Neuronal stem cell (in vitro differentiated cells): ENCODE measurements at regions not wholly inside any gene's neighbourhood (a gene's known extent, or its start where the extent isn't known, plus 50 kb on each side); places are given as distances from the start of the nearest gene placed in this dataset.

Experiments used
- DNase-seq: peaks from one replicate; pipeline ENCODE4 v3.0.0-alpha.2; 2013; ENCODE audit warnings: low spot score
- H2AFZ ChIP-seq: one replicate; pipeline ENCODE4 v1.6.1; 2013; ENCODE audit warnings: mild to moderate bottlenecking, low read length, inconsistent platforms
- H2AK5ac ChIP-seq: 2 replicates; pipeline ENCODE4 v1.6.1; 2013; ENCODE audit warnings: low read depth, mild to moderate bottlenecking, inconsistent platforms, low read length, moderate library complexity, mixed read lengths
- H2BK120ac ChIP-seq: 2 replicates; pipeline ENCODE4 v1.6.1; 2013; ENCODE audit warnings: low read depth, mild to moderate bottlenecking, inconsistent platforms, low read length, moderate library complexity, mixed read lengths
- H2BK12ac ChIP-seq: one replicate; pipeline ENCODE4 v1.6.1; 2013; ENCODE audit warnings: low read length, inconsistent platforms
- H2BK15ac ChIP-seq: 2 replicates; pipeline ENCODE4 v1.6.1; 2013; ENCODE audit warnings: mild to moderate bottlenecking, low read length, inconsistent platforms, mixed read lengths
- H2BK5ac ChIP-seq: one replicate; pipeline ENCODE4 v1.6.1; 2013; ENCODE audit warnings: inconsistent platforms, mild to moderate bottlenecking, low read length, moderate library complexity
- H3K14ac ChIP-seq: one replicate; pipeline ENCODE4 v1.6.1; 2013; ENCODE audit warnings: low read length, inconsistent platforms
- H3K18ac ChIP-seq: 2 replicates; pipeline ENCODE4 v1.6.1; 2013; ENCODE audit warnings: low read length, inconsistent platforms
- H3K23ac ChIP-seq: 2 replicates; pipeline ENCODE4 v1.6.1; 2013; ENCODE audit warnings: low read depth, mild to moderate bottlenecking, mixed read lengths, low read length, inconsistent platforms; ENCODE audit not compliant: poor library complexity
- H3K27ac ChIP-seq: replicated peaks from 3 replicates; pipeline ENCODE4 v1.5.1; 2013; ENCODE audit warnings: low read length, inconsistent platforms
- H3K27me3 ChIP-seq, 3 experiments: 2 replicates each; pipeline ENCODE4 v1.6.1; 2013; ENCODE audit warnings: low read length in 3 of 3, mild to moderate bottlenecking in 2 of 3, inconsistent platforms in 1 of 3, low read depth in 1 of 3, mixed read lengths in 1 of 3, moderate library complexity in 1 of 3; ENCODE audit not compliant: control insufficient read depth in 3 of 3, insufficient read depth in 3 of 3
- H3K36me3 ChIP-seq, 2 donors: replicated peaks in 1 of 2; 2 replicates each; pipeline ENCODE4 v1.6.1; 2013; ENCODE audit warnings: low read length in 2 of 2; ENCODE audit not compliant: control insufficient read depth in 2 of 2, insufficient read depth in 2 of 2
- H3K4ac ChIP-seq: 2 replicates; pipeline ENCODE4 v1.6.1; 2013; ENCODE audit warnings: inconsistent platforms, mild to moderate bottlenecking, low read length, moderate library complexity
- H3K4me1 ChIP-seq, 2 donors: 1 replicate in 1 of 2; 2 replicates in 1 of 2; pipeline ENCODE4 v1.6.1; 2013; ENCODE audit warnings: low read length in 2 of 2, low read depth in 1 of 2; ENCODE audit not compliant: control insufficient read depth in 2 of 2, insufficient read depth in 1 of 2
- H3K4me2 ChIP-seq: one replicate; pipeline ENCODE4 v1.6.1; 2013; ENCODE audit warnings: mild to moderate bottlenecking, low read length, inconsistent platforms; ENCODE audit not compliant: insufficient read depth, poor library complexity, severe bottlenecking
- H3K4me3 ChIP-seq, 2 donors: 2 replicates each; pipeline ENCODE4 v1.5.1; 2013; ENCODE audit warnings: low read length in 2 of 2, mild to moderate bottlenecking in 2 of 2, inconsistent platforms in 1 of 2, moderate library complexity in 1 of 2
- H3K79me1 ChIP-seq: one replicate; pipeline ENCODE4 v1.6.1; 2013; ENCODE audit warnings: low read depth, mild to moderate bottlenecking, inconsistent platforms, low read length, moderate library complexity
- H3K9ac ChIP-seq: one replicate; pipeline ENCODE4 v1.6.1; 2013; ENCODE audit warnings: mild to moderate bottlenecking, low read depth, low read length, inconsistent platforms; ENCODE audit not compliant: poor library complexity
- H3K9me3 ChIP-seq, 2 donors: replicated peaks in 1 of 2; 2 replicates each; pipeline versions ENCODE3 to v1.6.1; 2013; ENCODE audit warnings: low read length in 2 of 2, mild to moderate bottlenecking in 2 of 2, inconsistent platforms in 1 of 2, low read depth in 1 of 2, mixed read lengths in 1 of 2, moderate library complexity in 1 of 2; ENCODE audit not compliant: control insufficient read depth in 2 of 2, insufficient read depth in 1 of 2
- H4K8ac ChIP-seq: one replicate; pipeline ENCODE4 v1.6.1; 2013; ENCODE audit warnings: low read depth, mild to moderate bottlenecking, inconsistent platforms, low read length, moderate library complexity
- H4K91ac ChIP-seq: one replicate; pipeline ENCODE4 v1.6.1; 2013; ENCODE audit warnings: low read length, low read depth, mild to moderate bottlenecking, inconsistent platforms; ENCODE audit not compliant: poor library complexity
- WGBS, 2 donors: extraction: QIAGEN DNeasy Blood & Tissue Kit; methylation state at CpG; one replicate each; pipeline ENCODE4 v1.1.7; 2013; ENCODE audit warnings: missing lambda C conversion rate in 2 of 2, mixed read lengths in 1 of 2; ENCODE audit not compliant: insufficient read length in 2 of 2, insufficient replicate concordance in 1 of 2; ENCODE audit errors: extremely low coverage in 2 of 2; 5-methylcytosine and 5-hydroxymethylcytosine counted together

GRCh38 chr3:80767604-80768003, 993.8 kb downstream of the GBE1 start:
- H3K79me1 ChIP-seq = no peaks in the 10 kb centered on the region
- H3K14ac ChIP-seq = no peak overlapping the region
- no peak overlapping the region for H3K23ac ChIP-seq
- H2BK15ac ChIP-seq = no peak overlapping the region
- no peak overlapping the region for H3K18ac ChIP-seq
- no peak overlapping the region for H4K91ac ChIP-seq
- H3K27ac ChIP-seq = no peak overlapping the region
- no peaks in the 10 kb centered on the region for H3K36me3 ChIP-seq
- H3K4me3 ChIP-seq = no peak overlapping the region
- H3K4me2 ChIP-seq = no peak overlapping the region
- H2BK12ac ChIP-seq = no peak overlapping the region
- H2BK120ac ChIP-seq = no peak overlapping the region
- no peak overlapping the region for H3K4ac ChIP-seq
- no peak overlapping the region for H2AK5ac ChIP-seq
- no peaks in the 10 kb centered on the region for H3K9me3 ChIP-seq
- H3K4me1 ChIP-seq = no peaks in the 10 kb centered on the region
- no peak for DNase-seq
- H2AFZ ChIP-seq = no peak overlapping the region
- WGBS, 2 donors = no CpG with 5 or more reads among the region's 4 CpGs
- no peak overlapping the region for H3K9ac ChIP-seq
- no peaks in the 10 kb centered on the region for H3K27me3 ChIP-seq
- H2BK5ac ChIP-seq = no peak overlapping the region
- no peak overlapping the region for H4K8ac ChIP-seq

- WGBS, 2 donors = no CpG with 5 or more reads among the region's 8 CpGs
Measured at GRCh38 chr3:80754969-80755368, 987.2 kb upstream of the ROBO1 start.

GRCh38 chr3:80753021-80753420, 985.2 kb upstream of the ROBO1 start:
- Histone ChIP-seq H3K4ac (no peak overlapping the region), H3K4me2 (no peak overlapping the region), H3K79me1 (no peaks in the 10 kb centered on the region), H3K36me3 (no peaks in the 10 kb centered on the region), H3K27ac (no peak overlapping the region), H3K18ac (no peak overlapping the region), H3K4me1 (no peaks in the 10 kb centered on the region), H4K8ac (no peak overlapping the region), H3K9ac (no peak overlapping the region), H2BK15ac (no peak overlapping the region), H3K14ac (no peak overlapping the region), H3K23ac (no peak overlapping the region), H3K27me3 (no peaks in the 10 kb centered on the region), H2AK5ac (no peak overlapping the region), H3K4me3 (no peak overlapping the region), H4K91ac (no peak overlapping the region), H2BK120ac (no peak overlapping the region), H3K9me3 (no peaks in the 10 kb centered on the region), H2BK5ac (no peak overlapping the region), H2AFZ (no peak overlapping the region), H2BK12ac (no peak overlapping the region)
- WGBS, 2 donors = no CpG with 5 or more reads among the region's 4 CpGs
- DNase-seq = no peak

More at GRCh38 chr3:80754969-80755368, 987.2 kb upstream of the ROBO1 start:
- Histone ChIP-seq H3K18ac (no peak overlapping the region), H3K9ac (no peak overlapping the region), H3K14ac (no peak overlapping the region), H2AK5ac (no peak overlapping the region), H2BK5ac (no peak overlapping the region), H4K91ac (no peak overlapping the region), H3K27ac (no peak overlapping the region), H4K8ac (no peak overlapping the region), H3K4me2 (no peak overlapping the region), H3K23ac (no peak overlapping the region), H2AFZ (no peak overlapping the region), H3K9me3 (no peaks in the 10 kb centered on the region), H3K79me1 (no peaks in the 10 kb centered on the region), H3K4me3 (no peak overlapping the region), H2BK15ac (no peak overlapping the region), H3K27me3 (no peaks in the 10 kb centered on the region), H2BK12ac (no peak overlapping the region), H3K4ac (no peak overlapping the region), H3K36me3 (no peaks in the 10 kb centered on the region), H3K4me1 (no peaks in the 10 kb centered on the region), H2BK120ac (no peak overlapping the region)
- DNase-seq = no peak

GRCh38 chr3:80750637-80751036, 982.8 kb upstream of the ROBO1 start:
- no peak overlapping the region for H3K27ac ChIP-seq
- H3K18ac ChIP-seq = no peak overlapping the region
- no peak overlapping the region for H2BK5ac ChIP-seq
- no peak overlapping the region for H2AFZ ChIP-seq
- no peak overlapping the region for H3K4me3 ChIP-seq
- H2BK120ac ChIP-seq = no peak overlapping the region
- no CpG with 5 or more reads among the region's 4 CpGs for WGBS, 2 donors
- no peak overlapping the region for H3K14ac ChIP-seq
- H3K4me1 ChIP-seq = no peaks in the 10 kb centered on the region
- H3K4me2 ChIP-seq = no peak overlapping the region
- no peak overlapping the region for H2BK12ac ChIP-seq
- no peaks in the 10 kb centered on the region for H3K36me3 ChIP-seq
- no peak overlapping the region for H3K9ac ChIP-seq
- no peak overlapping the region for H4K8ac ChIP-seq
- H3K4ac ChIP-seq = no peak overlapping the region
- H4K91ac ChIP-seq = no peak overlapping the region
- H2BK15ac ChIP-seq = no peak overlapping the region
- no peaks in the 10 kb centered on the region for H3K79me1 ChIP-seq
- no peak for DNase-seq
- no peaks in the 10 kb centered on the region for H3K27me3 ChIP-seq
- H2AK5ac ChIP-seq = no peak overlapping the region
- no peak overlapping the region for H3K23ac ChIP-seq
- no peaks in the 10 kb centered on the region for H3K9me3 ChIP-seq
